ENCODE measurements at regions not wholly inside any gene's neighbourhood (a gene's known extent, or its start where the extent isn't known, plus 50 kb on each side); places are given as distances from the start of the nearest gene placed in this dataset.

- Histone ChIP-seq H3K27ac (ENCODE audit: low read length) (no peak overlapping the region), H3K4me1 (ENCODE audit: insufficient read depth, low read length) (no peaks in the 10 kb centered on the region), H3K79me2 (ENCODE audit: insufficient read depth, low read length) (no peaks in the 10 kb centered on the region), H3K4me2 (ENCODE audit: insufficient read depth, low read length) (no peak overlapping the region), H4K20me1 (ENCODE audit: insufficient read depth, low read length) (no peaks in the 10 kb centered on the region; the same call in 1 of the 2 replicates), H3K4me3 (ENCODE audit: low read depth in 1 of 2, low read length in 2 of 2) (no peak overlapping the region), H3K27me3 (ENCODE audit: insufficient read depth, low read length, poor library complexity) (peaks cover 4% of the 10 kb centered on the region), H3K9me3 (ENCODE audit: insufficient read depth, low read length, severe bottlenecking) (no peaks in the 10 kb centered on the region), H3K36me3 (ENCODE audit: insufficient read depth, low read length) (no peaks in the 10 kb centered on the region), H2AFZ (ENCODE audit: low read depth, low read length) (no peak overlapping the region), H3K9ac (ENCODE audit: low read depth, low read length) (no peak overlapping the region)
- no peak for DNase-seq
- no peak for ATAC-seq (ENCODE audit: insufficient read depth, low read depth)
- TF ChIP-seq, protein P1, sequence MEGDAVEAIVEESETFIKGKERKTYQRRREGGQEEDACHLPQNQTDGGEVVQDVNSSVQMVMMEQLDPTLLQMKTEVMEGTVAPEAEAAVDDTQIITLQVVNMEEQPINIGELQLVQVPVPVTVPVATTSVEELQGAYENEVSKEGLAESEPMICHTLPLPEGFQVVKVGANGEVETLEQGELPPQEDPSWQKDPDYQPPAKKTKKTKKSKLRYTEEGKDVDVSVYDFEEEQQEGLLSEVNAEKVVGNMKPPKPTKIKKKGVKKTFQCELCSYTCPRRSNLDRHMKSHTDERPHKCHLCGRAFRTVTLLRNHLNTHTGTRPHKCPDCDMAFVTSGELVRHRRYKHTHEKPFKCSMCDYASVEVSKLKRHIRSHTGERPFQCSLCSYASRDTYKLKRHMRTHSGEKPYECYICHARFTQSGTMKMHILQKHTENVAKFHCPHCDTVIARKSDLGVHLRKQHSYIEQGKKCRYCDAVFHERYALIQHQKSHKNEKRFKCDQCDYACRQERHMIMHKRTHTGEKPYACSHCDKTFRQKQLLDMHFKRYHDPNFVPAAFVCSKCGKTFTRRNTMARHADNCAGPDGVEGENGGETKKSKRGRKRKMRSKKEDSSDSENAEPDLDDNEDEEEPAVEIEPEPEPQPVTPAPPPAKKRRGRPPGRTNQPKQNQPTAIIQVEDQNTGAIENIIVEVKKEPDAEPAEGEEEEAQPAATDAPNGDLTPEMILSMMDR (IDR thresholded peaks at IDR 0.05; ENCODE audit: borderline replicate concordance, extremely low read depth, low read length, poor library complexity, severe bottlenecking) = no peak
- no peak for TF ChIP-seq EZH2 (IDR thresholded peaks at IDR 0.05; ENCODE audit: borderline replicate concordance, low read depth, low read length, severe bottlenecking)
Measured at GRCh38 chr16:85199880-85200279, 87.6 kb upstream of the CIBAR2 start.

DNA sequence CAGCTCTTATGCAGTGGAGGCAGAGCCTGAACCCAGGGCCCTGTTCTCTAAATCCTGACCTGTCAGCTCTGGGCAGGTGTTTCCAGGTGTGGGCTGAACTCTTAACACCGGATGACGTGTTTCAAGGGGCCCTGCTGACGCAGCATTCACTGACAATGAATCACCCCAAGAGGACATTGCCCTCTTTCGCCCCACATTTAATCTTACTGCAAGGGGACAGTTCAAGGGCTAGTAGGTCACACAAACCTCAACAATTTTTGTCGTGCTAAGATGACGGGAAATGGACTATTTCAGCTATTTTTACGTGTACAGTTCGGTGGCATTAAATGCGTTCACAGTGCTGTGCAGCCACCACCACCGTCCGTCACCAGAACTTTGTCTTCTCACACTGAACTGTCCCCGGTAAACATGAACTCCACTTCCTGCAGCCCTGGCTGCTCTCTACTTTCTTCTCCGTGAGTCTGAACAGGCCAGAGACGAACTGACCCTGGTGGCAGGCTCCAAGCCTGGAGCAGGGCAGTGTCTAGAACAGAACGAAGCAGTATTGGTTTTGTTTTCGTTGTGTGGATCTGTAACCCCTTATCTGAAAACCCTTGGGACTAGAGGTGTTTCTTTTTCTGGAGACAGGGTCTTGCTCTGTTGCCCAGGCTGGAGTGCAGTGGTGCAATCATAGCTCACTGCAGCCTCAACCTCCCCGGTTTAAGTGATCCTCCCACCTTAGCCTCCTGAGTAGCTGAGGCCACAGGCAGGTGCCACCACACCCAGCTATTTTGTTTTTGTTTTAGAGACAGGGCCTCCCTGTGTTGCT lies 88.4 kb upstream of the CIBAR2 start:
- no peak overlapping the region for H3K4me2 ChIP-seq (ENCODE audit: insufficient read depth, low read length)
- H3K36me3 ChIP-seq (ENCODE audit: insufficient read depth, low read length) = no peaks in the 10 kb centered on the region
- H2AFZ ChIP-seq (ENCODE audit: low read depth, low read length) = no peak overlapping the region
- no peak overlapping the region for H3K4me3 ChIP-seq (ENCODE audit: low read depth in 1 of 2, low read length in 2 of 2)
- peaks cover 4% of the 10 kb centered on the region for H3K27me3 ChIP-seq (ENCODE audit: insufficient read depth, low read length, poor library complexity)
- TF ChIP-seq, protein P1 (IDR thresholded peaks at IDR 0.05; ENCODE audit: borderline replicate concordance, extremely low read depth, low read length, poor library complexity, severe bottlenecking) = no peak
- TF ChIP-seq EZH2 (IDR thresholded peaks at IDR 0.05; ENCODE audit: borderline replicate concordance, low read depth, low read length, severe bottlenecking) = no peak
- H4K20me1 ChIP-seq (ENCODE audit: insufficient read depth, low read length) = no peaks in the 10 kb centered on the region; the same call in none of the 2 replicates
- no peaks in the 10 kb centered on the region for H3K4me1 ChIP-seq (ENCODE audit: insufficient read depth, low read length)
- H3K79me2 ChIP-seq (ENCODE audit: insufficient read depth, low read length) = no peaks in the 10 kb centered on the region
- H3K9ac ChIP-seq (ENCODE audit: low read depth, low read length) = no peak overlapping the region
- no peak for ATAC-seq (ENCODE audit: insufficient read depth, low read depth)
- no peak for DNase-seq
- H3K9me3 ChIP-seq (ENCODE audit: insufficient read depth, low read length, severe bottlenecking) = no peaks in the 10 kb centered on the region
- H3K27ac ChIP-seq (ENCODE audit: low read length) = no peak overlapping the region

GRCh38 chr16:85201574-85201973 lies 89.3 kb upstream of the CIBAR2 start:
- ATAC-seq (ENCODE audit: insufficient read depth, low read depth) = no peak
- Histone ChIP-seq H3K27me3 (ENCODE audit: insufficient read depth, low read length, poor library complexity) (peaks cover 4% of the 10 kb centered on the region), H3K4me3 (ENCODE audit: low read depth in 1 of 2, low read length in 2 of 2) (no peak overlapping the region), H4K20me1 (ENCODE audit: insufficient read depth, low read length) (no peaks in the 10 kb centered on the region; the same call in none of the 2 replicates), H3K4me1 (ENCODE audit: insufficient read depth, low read length) (no peaks in the 10 kb centered on the region), H3K79me2 (ENCODE audit: insufficient read depth, low read length) (no peaks in the 10 kb centered on the region), H3K27ac (ENCODE audit: low read length) (no peak overlapping the region), H3K9me3 (ENCODE audit: insufficient read depth, low read length, severe bottlenecking) (no peaks in the 10 kb centered on the region), H3K4me2 (ENCODE audit: insufficient read depth, low read length) (no peak overlapping the region), H2AFZ (ENCODE audit: low read depth, low read length) (no peak overlapping the region), H3K36me3 (ENCODE audit: insufficient read depth, low read length) (no peaks in the 10 kb centered on the region), H3K9ac (ENCODE audit: low read depth, low read length) (no peak overlapping the region)
- DNase-seq = no peak
- no peak for TF ChIP-seq EZH2 (IDR thresholded peaks at IDR 0.05; ENCODE audit: borderline replicate concordance, low read depth, low read length, severe bottlenecking)
- TF ChIP-seq, protein P1 (IDR thresholded peaks at IDR 0.05; ENCODE audit: borderline replicate concordance, extremely low read depth, low read length, poor library complexity, severe bottlenecking) = no peak
